Panc1 (cell line): ENCODE measurements at regions not wholly inside any gene's neighbourhood (a gene's known extent, or its start where the extent isn't known, plus 50 kb on each side); places are given as distances from the start of the nearest gene placed in this dataset.

Experiments used
- CTCF ChIP-seq: fragments of 450-650 bp; IDR thresholded peaks from 2 replicates; pipeline ENCODE4 v1.5.1; 2017; ENCODE audit warnings: mild to moderate bottlenecking
- POLR2AphosphoS5 ChIP-seq: IDR thresholded peaks from 2 replicates; pipeline ENCODE4 v1.6.1; 2012; ENCODE audit warnings: mild to moderate bottlenecking, low read depth, low read length, moderate library complexity
- REST ChIP-seq, 2 experiments: IDR thresholded peaks; 2 replicates each; pipeline ENCODE4 v1.6.1; 2011 to 2012; ENCODE audit warnings: low read depth in 2 of 2, control low read depth in 1 of 2, low read length in 1 of 2, mild to moderate bottlenecking in 1 of 2, moderate library complexity in 1 of 2; ENCODE audit not compliant: insufficient read depth in 1 of 2
- SIN3A ChIP-seq: IDR thresholded peaks from 2 replicates; pipeline ENCODE4 v1.6.1; 2012; ENCODE audit warnings: low read depth, mild to moderate bottlenecking, low read length, moderate library complexity, borderline replicate concordance; ENCODE audit not compliant: insufficient read depth
- TCF7L2 ChIP-seq: IDR thresholded peaks from 2 replicates; pipeline ENCODE4 v1.6.1; 2011; ENCODE audit warnings: mild to moderate bottlenecking, low read depth, low read length, inconsistent platforms

GRCh38 chr4:45100956-45101818, 374.8 kb upstream of the GNPDA2 start:
- TF ChIP-seq CTCF (no peak), REST (IDR thresholded peaks at IDR 0.05; ENCODE audit: insufficient read depth in 1 of 2, low read depth in 2 of 2, low read length in 1 of 2) (no peak), POLR2AphosphoS5 (no peak), TCF7L2 (no peak), SIN3A (no peak)
